ENCODE measurements at regions not wholly inside any gene's neighbourhood (a gene's known extent, or its start where the extent isn't known, plus 50 kb on each side); places are given as distances from the start of the nearest gene placed in this dataset.

DNA sequence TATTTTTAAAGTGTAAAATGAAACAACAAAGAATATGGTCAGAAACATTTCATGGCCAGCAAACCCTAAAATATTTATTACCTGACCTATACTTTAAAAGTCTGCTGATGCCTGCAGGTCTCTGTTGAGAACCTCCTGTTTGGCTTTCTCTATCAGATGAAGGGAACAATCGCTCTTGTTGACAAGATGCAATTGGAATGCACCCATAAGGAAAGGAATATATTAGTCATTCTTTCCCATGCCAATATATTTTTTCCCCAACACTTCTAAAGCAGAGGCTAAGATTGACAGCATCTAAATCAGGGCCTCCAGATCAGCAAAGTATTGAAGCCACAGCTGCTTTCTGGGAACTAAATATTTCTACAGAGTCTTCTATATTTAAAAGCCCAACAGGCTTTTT, 897.8 kb downstream of the EPHA7 start:
- no peak for DNase-seq (ENCODE audit: low read depth)
- TF ChIP-seq MYC (IDR thresholded peaks at IDR 0.05; ENCODE audit: low read depth, low read length) (no peak), POLR2A (IDR thresholded peaks at IDR 0.05; ENCODE audit: extremely low read depth, insufficient read length) (no peak)
- TF ChIP-seq, protein P1, sequence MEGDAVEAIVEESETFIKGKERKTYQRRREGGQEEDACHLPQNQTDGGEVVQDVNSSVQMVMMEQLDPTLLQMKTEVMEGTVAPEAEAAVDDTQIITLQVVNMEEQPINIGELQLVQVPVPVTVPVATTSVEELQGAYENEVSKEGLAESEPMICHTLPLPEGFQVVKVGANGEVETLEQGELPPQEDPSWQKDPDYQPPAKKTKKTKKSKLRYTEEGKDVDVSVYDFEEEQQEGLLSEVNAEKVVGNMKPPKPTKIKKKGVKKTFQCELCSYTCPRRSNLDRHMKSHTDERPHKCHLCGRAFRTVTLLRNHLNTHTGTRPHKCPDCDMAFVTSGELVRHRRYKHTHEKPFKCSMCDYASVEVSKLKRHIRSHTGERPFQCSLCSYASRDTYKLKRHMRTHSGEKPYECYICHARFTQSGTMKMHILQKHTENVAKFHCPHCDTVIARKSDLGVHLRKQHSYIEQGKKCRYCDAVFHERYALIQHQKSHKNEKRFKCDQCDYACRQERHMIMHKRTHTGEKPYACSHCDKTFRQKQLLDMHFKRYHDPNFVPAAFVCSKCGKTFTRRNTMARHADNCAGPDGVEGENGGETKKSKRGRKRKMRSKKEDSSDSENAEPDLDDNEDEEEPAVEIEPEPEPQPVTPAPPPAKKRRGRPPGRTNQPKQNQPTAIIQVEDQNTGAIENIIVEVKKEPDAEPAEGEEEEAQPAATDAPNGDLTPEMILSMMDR (IDR thresholded peaks at IDR 0.05; ENCODE audit: low read depth, low read length), result no peak
- TF ChIP-seq, protein P2, sequence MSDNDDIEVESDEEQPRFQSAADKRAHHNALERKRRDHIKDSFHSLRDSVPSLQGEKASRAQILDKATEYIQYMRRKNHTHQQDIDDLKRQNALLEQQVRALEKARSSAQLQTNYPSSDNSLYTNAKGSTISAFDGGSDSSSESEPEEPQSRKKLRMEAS (IDR thresholded peaks at IDR 0.05; ENCODE audit: low read depth, low read length), result no peak
- no peak overlapping the region for H3K4me3 ChIP-seq (ENCODE audit: low read depth, low read length)

DNA sequence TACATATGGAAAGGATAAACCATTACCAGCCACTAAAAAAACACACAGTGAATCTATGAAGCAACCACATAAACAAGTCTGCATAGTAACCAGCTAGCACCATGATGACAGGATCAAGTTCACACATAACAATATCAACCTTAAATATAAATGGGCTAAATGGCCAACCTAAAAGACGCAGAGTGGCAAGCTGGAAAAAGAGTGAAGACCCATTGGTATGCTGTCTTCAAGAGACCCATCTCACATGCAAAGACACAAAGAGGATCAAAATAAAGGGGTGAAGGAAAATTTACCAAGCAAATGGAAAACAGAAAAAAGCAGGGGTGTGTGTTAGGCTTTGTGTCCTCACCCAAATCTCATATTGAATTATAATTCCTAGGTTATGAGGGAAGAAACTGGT, 909.2 kb downstream of the EPHA7 start:
- TF ChIP-seq MYC (IDR thresholded peaks at IDR 0.05; ENCODE audit: low read depth, low read length) (no peak), POLR2A (IDR thresholded peaks at IDR 0.05; ENCODE audit: extremely low read depth, insufficient read length) (no peak)
- TF ChIP-seq, protein P1 (IDR thresholded peaks at IDR 0.05; ENCODE audit: low read depth, low read length), result no peak
- TF ChIP-seq, protein P2 (IDR thresholded peaks at IDR 0.05; ENCODE audit: low read depth, low read length), result no peak
- DNase-seq (ENCODE audit: low read depth), result no peak

GRCh38 chr6:92507552-92507951, 911.8 kb downstream of the EPHA7 start:
- TF ChIP-seq, protein P1 (IDR thresholded peaks at IDR 0.05; ENCODE audit: low read depth, low read length), result no peak
- TF ChIP-seq, protein P2 (IDR thresholded peaks at IDR 0.05; ENCODE audit: low read depth, low read length), result no peak
- TF ChIP-seq POLR2A (IDR thresholded peaks at IDR 0.05; ENCODE audit: extremely low read depth, insufficient read length), result no peak
- TF ChIP-seq MYC (IDR thresholded peaks at IDR 0.05; ENCODE audit: low read depth, low read length), result no peak
- no peak for DNase-seq (ENCODE audit: low read depth)
- H3K4me3 ChIP-seq (ENCODE audit: low read depth, low read length), result no peak overlapping the region

More for the DNA sequence above, 909.2 kb downstream of the EPHA7 start:
- no peak overlapping the region for H3K4me3 ChIP-seq (ENCODE audit: low read depth, low read length)

- DNase-seq (ENCODE audit: low read depth), result no peak
- TF ChIP-seq, protein P1 (IDR thresholded peaks at IDR 0.05; ENCODE audit: low read depth, low read length), result no peak
- no peak for TF ChIP-seq MYC (IDR thresholded peaks at IDR 0.05; ENCODE audit: low read depth, low read length)
- H3K4me3 ChIP-seq (ENCODE audit: low read depth, low read length), result no peak overlapping the region
These were observed 914.9 kb downstream of the EPHA7 start for GRCh38 chr6:92504509-92504908.

DNA sequence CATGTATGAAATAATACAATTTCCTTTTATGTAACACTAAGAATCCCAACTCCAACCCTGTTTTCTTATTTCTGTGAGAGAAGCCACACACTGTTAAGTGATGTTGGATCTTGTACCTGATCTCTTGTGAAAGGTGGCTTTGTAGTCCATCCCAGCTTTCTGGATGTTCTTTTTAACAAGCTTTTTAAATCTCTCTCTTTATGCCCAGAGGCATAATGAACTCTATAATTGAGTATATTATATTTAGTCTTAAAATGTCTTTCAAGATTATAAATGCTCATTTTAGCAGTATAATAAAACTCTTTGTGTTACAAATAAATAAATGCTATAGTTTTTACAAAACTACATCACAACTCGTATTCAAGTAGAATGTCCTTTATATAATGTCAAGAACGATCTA, 922.1 kb downstream of the EPHA7 start:
- no peak for DNase-seq (ENCODE audit: low read depth)
- no peak overlapping the region for H3K4me3 ChIP-seq (ENCODE audit: low read depth, low read length)
- TF ChIP-seq POLR2A (IDR thresholded peaks at IDR 0.05; ENCODE audit: extremely low read depth, insufficient read length), result no peak
- TF ChIP-seq, protein P2 (IDR thresholded peaks at IDR 0.05; ENCODE audit: low read depth, low read length), result no peak
- no peak for TF ChIP-seq MYC (IDR thresholded peaks at IDR 0.05; ENCODE audit: low read depth, low read length)
- TF ChIP-seq, protein P1 (IDR thresholded peaks at IDR 0.05; ENCODE audit: low read depth, low read length), result no peak

- no peak for DNase-seq (ENCODE audit: low read depth)
- H3K4me3 ChIP-seq (ENCODE audit: low read depth, low read length), result no peak overlapping the region
- TF ChIP-seq MYC (IDR thresholded peaks at IDR 0.05; ENCODE audit: low read depth, low read length), result no peak
- TF ChIP-seq, protein P2 (IDR thresholded peaks at IDR 0.05; ENCODE audit: low read depth, low read length), result peak; percentile 57
These were observed 922.8 kb downstream of the EPHA7 start for GRCh38 chr6:92496527-92496926.
